HCT116 (cell line): ENCODE measurements at regions not wholly inside any gene's neighbourhood (a gene's known extent, or its start where the extent isn't known, plus 50 kb on each side); places are given as distances from the start of the nearest gene placed in this dataset.

Source experiments
- ATAC-seq: fragments of 200-7000 bp; cut with Tn5 transposase; 2 replicates; pipeline ENCODE4 v1.9.1; 2020; ENCODE audit warnings: mild to moderate bottlenecking, moderate library complexity
- BruUV-seq: library from RNA; stranded (reverse); fragments of 400-500 nt; replicated peaks from 2 replicates; lab custom pipeline; 2021; lab: Mats Ljungman, UMichigan
- CTCF ChIA-PET: fragments of 300-600 bp; sonication (Branson Sonifier 250); formaldehyde crosslinking; loops from one replicate; lab custom pipeline; 2021; ENCODE audit warnings: antibody characterized with exemption; lab: Charles Lee
- POLR2A ChIA-PET: fragments of 300-600, 350-600 bp; sonication (Branson Sonifier 250); formaldehyde crosslinking; loops from one replicate; lab custom pipeline; 2021; ENCODE audit warnings: antibody characterized with exemption; lab: Charles Lee
- RAD21 ChIA-PET, 2 experiments: fragments of 300-600 bp; sonication (Branson Sonifier 250); formaldehyde crosslinking; loops; one replicate each; lab custom pipeline; 2023; ENCODE audit warnings: low total read pairs in 2 of 2; ENCODE audit not compliant: uncharacterized antibody in 2 of 2, unreplicated experiment in 2 of 2, low non-redundant PET in 1 of 2; lab: Charles Lee
- DNase-seq: peaks from one replicate; pipeline ENCODE4 v3.0.0-alpha.2; 2010; ENCODE audit warnings: low read depth, low spot score
- H2AFZ ChIP-seq: fragments of 200-600 bp; shearing (Covaris generic), sonication (generic); 2 replicates; pipeline ENCODE4 v1.6.1; 2017; ENCODE audit warnings: low read depth, mixed run types, mixed read lengths, antibody characterized with exemption, low read length; ENCODE audit not compliant: poor library complexity, severe bottlenecking
- H3K27ac ChIP-seq: 2 replicates; pipeline ENCODE4 v1.5.1; 2012; ENCODE audit warnings: low read depth, low read length
- H3K27me3 ChIP-seq: fragments of 200-600 bp; sonication (generic); 2 replicates; pipeline ENCODE4 v1.6.1; 2016; ENCODE audit warnings: mixed run types, low read length, mixed read lengths; ENCODE audit not compliant: insufficient read depth
- H3K36me3 ChIP-seq, 2 experiments: fragments of 200-500 bp in 1 of 2; fragments of 200-600 bp in 1 of 2; sonication (Bioruptor generic) in 1 of 2; sonication (generic) in 1 of 2; 2 replicates each; pipeline versions ENCODE4 v1.5.1 to v1.6.1; 2014 to 2016; ENCODE audit warnings: low read length in 2 of 2, inconsistent platforms in 1 of 2, mixed read lengths in 1 of 2, mixed run types in 1 of 2; ENCODE audit not compliant: insufficient read depth in 2 of 2, control insufficient read depth in 1 of 2
- H3K4me1 ChIP-seq, 2 experiments: fragments of 200-600 bp in 1 of 2; sonication (generic) in 1 of 2; 2 replicates each; pipeline versions ENCODE4 v1.5.1 to v1.6.1; 2012 to 2017; ENCODE audit warnings: low read length in 2 of 2, inconsistent platforms in 1 of 2, mild to moderate bottlenecking in 1 of 2, mixed read lengths in 1 of 2, mixed run types in 1 of 2, moderate library complexity in 1 of 2; ENCODE audit not compliant: insufficient read depth in 2 of 2, control insufficient read depth in 1 of 2
- H3K4me2 ChIP-seq: fragments of 200-600 bp; sonication (generic); 2 replicates; pipeline ENCODE4 v1.6.1; 2017; ENCODE audit warnings: mixed run types, low read length, mixed read lengths
- H3K4me3 ChIP-seq, 2 experiments: fragments of 200-600 bp in 1 of 2; sonication (generic) in 1 of 2; replicated peaks in 1 of 2; 2 replicates each; pipeline ENCODE4 v1.5.1; 2011 to 2016; ENCODE audit warnings: low read length in 2 of 2, control low read depth in 1 of 2, low read depth in 1 of 2, mild to moderate bottlenecking in 1 of 2, mixed read lengths in 1 of 2, mixed run types in 1 of 2
- H3K79me2 ChIP-seq: fragments of 200-600 bp; sonication (generic); 2 replicates; pipeline ENCODE4 v1.6.1; 2017; ENCODE audit warnings: mild to moderate bottlenecking, mixed run types, low read length, moderate library complexity, mixed read lengths; ENCODE audit not compliant: insufficient read depth
- H3K9ac ChIP-seq: fragments of 200-600 bp; sonication (generic); 2 replicates; pipeline ENCODE4 v1.6.1; 2016; ENCODE audit warnings: low read length, mixed read lengths
- H3K9me2 ChIP-seq: fragments of 200-600 bp; sonication (generic), shearing (Covaris generic); 2 replicates; pipeline ENCODE4 v1.6.1; 2017; ENCODE audit warnings: mixed run types, mild to moderate bottlenecking, moderate library complexity; ENCODE audit not compliant: insufficient read depth
- H3K9me3 ChIP-seq, 2 experiments: fragments of 200-500 bp in 1 of 2; fragments of 200-600 bp in 1 of 2; sonication (Bioruptor generic) in 1 of 2; sonication (generic) in 1 of 2; 2 replicates each; pipeline ENCODE4 v1.6.1; 2014 to 2017; ENCODE audit warnings: low read length in 2 of 2, mixed read lengths in 2 of 2, inconsistent platforms in 1 of 2, low read depth in 1 of 2, mild to moderate bottlenecking in 1 of 2, mixed run types in 1 of 2, moderate library complexity in 1 of 2; ENCODE audit not compliant: control insufficient read depth in 1 of 2, insufficient read depth in 1 of 2
- H4K20me1 ChIP-seq: fragments of 200-600 bp; sonication (generic), shearing (Covaris generic); 2 replicates; pipeline ENCODE4 v1.6.1; 2017; ENCODE audit warnings: mixed run types, mild to moderate bottlenecking, moderate library complexity; ENCODE audit not compliant: insufficient read depth
- CBX3 ChIP-seq: IDR thresholded peaks from 2 replicates; pipeline ENCODE4 v1.6.1; 2012; ENCODE audit warnings: low read depth
- CEBPB ChIP-seq: IDR thresholded peaks from 2 replicates; pipeline ENCODE4 v1.6.1; 2012; ENCODE audit warnings: low read depth
- EGR1 ChIP-seq: IDR thresholded peaks from 2 replicates; pipeline ENCODE4 v1.6.1; 2012; ENCODE audit warnings: low read depth
- ELF1 ChIP-seq: IDR thresholded peaks from 2 replicates; pipeline ENCODE4 v1.6.1; 2012; ENCODE audit warnings: low read depth, borderline replicate concordance
- EZH2 ChIP-seq: fragments of 200-600 bp; sonication (generic); IDR thresholded peaks from 2 replicates; pipeline ENCODE4 v1.6.1; 2017; ENCODE audit warnings: antibody characterized with exemption, mixed run types
- EZH2phosphoT487 ChIP-seq: fragments of 200-600 bp; IDR thresholded peaks from 2 replicates; pipeline ENCODE4 v1.6.1; 2018; ENCODE audit warnings: antibody characterized with exemption, borderline replicate concordance
- FOSL1 ChIP-seq: IDR thresholded peaks from 2 replicates; pipeline ENCODE4 v1.6.1; 2012; ENCODE audit warnings: low read depth
- JUND ChIP-seq: IDR thresholded peaks from 2 replicates; pipeline ENCODE4 v1.6.1; 2012
- POLR2AphosphoS5 ChIP-seq: IDR thresholded peaks from 2 replicates; pipeline ENCODE4 v1.6.1; 2011; ENCODE audit warnings: mild to moderate bottlenecking, low read depth, low read length, moderate library complexity
- SIN3A ChIP-seq: IDR thresholded peaks from 2 replicates; pipeline ENCODE4 v1.6.1; 2012; ENCODE audit warnings: low read depth
- SP1 ChIP-seq: IDR thresholded peaks from 2 replicates; pipeline ENCODE4 v1.6.1; 2012; ENCODE audit warnings: low read depth
- SRF ChIP-seq: IDR thresholded peaks from 2 replicates; pipeline ENCODE4 v1.6.1; 2012; ENCODE audit warnings: low read depth
- TCF7L2 ChIP-seq: IDR thresholded peaks from 2 replicates; pipeline ENCODE4 v1.7.0; 2011; ENCODE audit warnings: borderline replicate concordance, inconsistent platforms; ENCODE audit not compliant: insufficient read depth, insufficient read length; ENCODE audit errors: extremely low read depth
- YY1 ChIP-seq: IDR thresholded peaks from 2 replicates; pipeline ENCODE4 v1.6.1; 2011; ENCODE audit warnings: low read length, low read depth, moderate library complexity, mild to moderate bottlenecking; ENCODE audit not compliant: insufficient replicate concordance; ENCODE audit errors: extremely low read depth
- intact Hi-C: fragments of 100-400 bp; cut with micrococcal nuclease; formaldehyde crosslinking; loops from 2 replicates; pipeline ENCODE4 v1.10.0; 2022
- TF ChIP-seq, protein P1 (sequence below), 3 experiments: fragments of 200-600 bp in 1 of 3; sonication (generic) in 1 of 3; IDR thresholded peaks in 2 of 3; conservative IDR thresholded peaks in 1 of 3; 2 replicates each; pipeline ENCODE4 v1.5.1; 2012 to 2017; ENCODE audit warnings: low read depth in 2 of 3, low read length in 2 of 3, antibody characterized with exemption in 1 of 3, borderline replicate concordance in 1 of 3, control low read depth in 1 of 3, mild to moderate bottlenecking in 1 of 3, mixed read lengths in 1 of 3, mixed run types in 1 of 3, moderate library complexity in 1 of 3; ENCODE audit not compliant: insufficient read depth in 1 of 3
- TF ChIP-seq, protein P2 (sequence below): IDR thresholded peaks from 2 replicates; pipeline ENCODE4 v1.6.1; 2011; ENCODE audit warnings: mild to moderate bottlenecking, low read length, moderate library complexity; ENCODE audit not compliant: insufficient replicate concordance; ENCODE audit errors: extremely low read depth
- TF ChIP-seq, protein P3 (sequence below): IDR thresholded peaks from 2 replicates; pipeline ENCODE4 v1.6.1; 2012

DNA sequence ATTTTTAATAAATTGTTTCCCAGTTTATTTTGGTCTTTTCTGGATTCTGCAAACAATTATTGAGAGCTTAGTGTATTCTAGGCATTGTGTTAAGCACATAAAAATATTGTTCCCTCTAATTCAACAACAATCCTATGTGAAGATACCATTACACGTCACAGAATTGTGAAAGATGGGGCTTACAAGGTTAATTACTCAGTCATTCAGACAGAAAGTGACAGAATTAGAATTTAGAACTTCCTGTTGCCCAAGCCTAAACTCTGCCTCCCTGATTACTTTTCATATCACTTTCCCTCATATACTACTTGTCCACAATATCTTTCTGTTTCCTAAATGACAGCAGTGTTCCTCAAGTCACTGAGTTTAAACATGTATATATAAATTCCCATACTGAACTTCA is 186.7 kb upstream of the VEGFC start (continued):
- TF ChIP-seq, protein P1, sequence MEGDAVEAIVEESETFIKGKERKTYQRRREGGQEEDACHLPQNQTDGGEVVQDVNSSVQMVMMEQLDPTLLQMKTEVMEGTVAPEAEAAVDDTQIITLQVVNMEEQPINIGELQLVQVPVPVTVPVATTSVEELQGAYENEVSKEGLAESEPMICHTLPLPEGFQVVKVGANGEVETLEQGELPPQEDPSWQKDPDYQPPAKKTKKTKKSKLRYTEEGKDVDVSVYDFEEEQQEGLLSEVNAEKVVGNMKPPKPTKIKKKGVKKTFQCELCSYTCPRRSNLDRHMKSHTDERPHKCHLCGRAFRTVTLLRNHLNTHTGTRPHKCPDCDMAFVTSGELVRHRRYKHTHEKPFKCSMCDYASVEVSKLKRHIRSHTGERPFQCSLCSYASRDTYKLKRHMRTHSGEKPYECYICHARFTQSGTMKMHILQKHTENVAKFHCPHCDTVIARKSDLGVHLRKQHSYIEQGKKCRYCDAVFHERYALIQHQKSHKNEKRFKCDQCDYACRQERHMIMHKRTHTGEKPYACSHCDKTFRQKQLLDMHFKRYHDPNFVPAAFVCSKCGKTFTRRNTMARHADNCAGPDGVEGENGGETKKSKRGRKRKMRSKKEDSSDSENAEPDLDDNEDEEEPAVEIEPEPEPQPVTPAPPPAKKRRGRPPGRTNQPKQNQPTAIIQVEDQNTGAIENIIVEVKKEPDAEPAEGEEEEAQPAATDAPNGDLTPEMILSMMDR (IDR thresholded peaks at IDR 0.05 in 2 of 3, conservative IDR thresholded peaks at IDR 0.05 in 1 of 3; ENCODE audit: borderline replicate concordance in 1 of 3, insufficient read depth in 1 of 3, low read depth in 2 of 3, low read length in 2 of 3) = no peak
- TF ChIP-seq, protein P2, sequence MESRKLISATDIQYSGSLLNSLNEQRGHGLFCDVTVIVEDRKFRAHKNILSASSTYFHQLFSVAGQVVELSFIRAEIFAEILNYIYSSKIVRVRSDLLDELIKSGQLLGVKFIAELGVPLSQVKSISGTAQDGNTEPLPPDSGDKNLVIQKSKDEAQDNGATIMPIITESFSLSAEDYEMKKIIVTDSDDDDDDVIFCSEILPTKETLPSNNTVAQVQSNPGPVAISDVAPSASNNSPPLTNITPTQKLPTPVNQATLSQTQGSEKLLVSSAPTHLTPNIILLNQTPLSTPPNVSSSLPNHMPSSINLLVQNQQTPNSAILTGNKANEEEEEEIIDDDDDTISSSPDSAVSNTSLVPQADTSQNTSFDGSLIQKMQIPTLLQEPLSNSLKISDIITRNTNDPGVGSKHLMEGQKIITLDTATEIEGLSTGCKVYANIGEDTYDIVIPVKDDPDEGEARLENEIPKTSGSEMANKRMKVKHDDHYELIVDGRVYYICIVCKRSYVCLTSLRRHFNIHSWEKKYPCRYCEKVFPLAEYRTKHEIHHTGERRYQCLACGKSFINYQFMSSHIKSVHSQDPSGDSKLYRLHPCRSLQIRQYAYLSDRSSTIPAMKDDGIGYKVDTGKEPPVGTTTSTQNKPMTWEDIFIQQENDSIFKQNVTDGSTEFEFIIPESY = no peak
- TF ChIP-seq CEBPB (no peak), EGR1 (no peak), POLR2AphosphoS5 (no peak)

DNA sequence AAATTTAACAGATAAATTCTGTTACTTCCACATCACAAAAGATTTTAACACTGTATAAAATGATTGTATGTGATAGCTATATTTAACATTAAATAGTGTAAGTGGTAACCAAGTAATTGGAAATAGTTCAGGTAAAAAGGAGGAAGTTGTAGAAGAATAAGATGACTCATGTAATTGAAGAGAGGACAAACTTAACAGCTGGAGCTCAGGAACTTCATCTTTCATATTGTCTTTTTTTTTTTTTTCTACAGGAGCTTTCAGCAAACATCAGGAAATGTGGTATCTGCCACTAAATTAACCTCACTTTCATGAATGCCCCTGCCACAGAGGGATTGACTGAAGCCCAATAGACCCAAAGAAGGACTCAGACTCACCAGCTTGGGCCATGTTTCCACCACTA is 188.4 kb upstream of the VEGFC start:
- H2AFZ ChIP-seq = no peak overlapping the region
- CTCF ChIA-PET = interaction anchor here (1.1 kb wide), 1 partner anchor 17 kb away, joined by 4 read pairs; no protein-coding TSS in a partner anchor
- no peak overlapping the region for H3K4me3 ChIP-seq
- no peak for ATAC-seq
- no peak for DNase-seq
- no peak overlapping the region for H3K4me2 ChIP-seq
- POLR2A ChIA-PET = no interaction called here
- TF ChIP-seq ELF1 (no peak), SP1 (no peak), POLR2AphosphoS5 (no peak), EZH2phosphoT487 (no peak), SRF (no peak), YY1 (no peak), JUND (no peak), EZH2 (no peak), SIN3A (no peak), CBX3 (no peak), FOSL1 (no peak), TCF7L2 (no peak)
- TF ChIP-seq, protein P3, sequence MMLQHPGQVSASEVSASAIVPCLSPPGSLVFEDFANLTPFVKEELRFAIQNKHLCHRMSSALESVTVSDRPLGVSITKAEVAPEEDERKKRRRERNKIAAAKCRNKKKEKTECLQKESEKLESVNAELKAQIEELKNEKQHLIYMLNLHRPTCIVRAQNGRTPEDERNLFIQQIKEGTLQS = no peak
- TF ChIP-seq, protein P2 = no peak
- TF ChIP-seq, protein P1 (IDR thresholded peaks at IDR 0.05 in 2 of 3, conservative IDR thresholded peaks at IDR 0.05 in 1 of 3; ENCODE audit: borderline replicate concordance in 1 of 3, insufficient read depth in 1 of 3, low read depth in 2 of 3, low read length in 2 of 3) = no peak
- H3K27me3 ChIP-seq = no peaks in the 10 kb centered on the region
- no peaks in the 10 kb centered on the region for H3K79me2 ChIP-seq
- BruUV-seq = no TSS peak
- no peaks in the 10 kb centered on the region for H3K36me3 ChIP-seq
- H3K9me2 ChIP-seq = no peaks in the 10 kb centered on the region
- intact Hi-C loops = no loop called here
- H3K27ac ChIP-seq = no peak overlapping the region
- RAD21 ChIA-PET = no interaction called here
- no peaks in the 10 kb centered on the region for H4K20me1 ChIP-seq
- H3K9ac ChIP-seq = no peak overlapping the region
- no peaks in the 10 kb centered on the region for H3K9me3 ChIP-seq
- no peaks in the 10 kb centered on the region for H3K4me1 ChIP-seq
